Adipocyte (in vitro differentiated cells): ENCODE measurements at regions not wholly inside any gene's neighbourhood (a gene's known extent, or its start where the extent isn't known, plus 50 kb on each side); places are given as distances from the start of the nearest gene placed in this dataset.

Experiments used
- DNase-seq: peaks from one replicate; pipeline ENCODE4 v3.0.0-alpha.2; 2015; ENCODE audit warnings: low read depth
- H3K27me3 ChIP-seq: replicated peaks from 2 replicates; pipeline ENCODE4 v1.7.0; 2013; ENCODE audit warnings: mild to moderate bottlenecking, low read length, moderate library complexity; ENCODE audit not compliant: control insufficient read depth, insufficient read depth
- H3K36me3 ChIP-seq: 2 replicates; pipeline ENCODE4 v1.7.0; 2013; ENCODE audit warnings: low read length, mild to moderate bottlenecking, moderate library complexity; ENCODE audit not compliant: control insufficient read depth, insufficient read depth, severe bottlenecking
- H3K4me1 ChIP-seq: 2 replicates; pipeline ENCODE4 v1.7.0; 2013; ENCODE audit warnings: mild to moderate bottlenecking, low read length, moderate library complexity; ENCODE audit not compliant: control insufficient read depth, insufficient read depth
- H3K4me3 ChIP-seq: 2 replicates; pipeline ENCODE4 v1.7.0; 2013; ENCODE audit warnings: mild to moderate bottlenecking, low read length, moderate library complexity
- H3K9ac ChIP-seq: 2 replicates; pipeline ENCODE4 v1.7.0; 2013; ENCODE audit warnings: mild to moderate bottlenecking, low read length, moderate library complexity
- H3K9me3 ChIP-seq: 2 replicates; pipeline ENCODE4 v1.7.0; 2013; ENCODE audit warnings: mild to moderate bottlenecking, low read length, moderate library complexity; ENCODE audit not compliant: control insufficient read depth

DNA sequence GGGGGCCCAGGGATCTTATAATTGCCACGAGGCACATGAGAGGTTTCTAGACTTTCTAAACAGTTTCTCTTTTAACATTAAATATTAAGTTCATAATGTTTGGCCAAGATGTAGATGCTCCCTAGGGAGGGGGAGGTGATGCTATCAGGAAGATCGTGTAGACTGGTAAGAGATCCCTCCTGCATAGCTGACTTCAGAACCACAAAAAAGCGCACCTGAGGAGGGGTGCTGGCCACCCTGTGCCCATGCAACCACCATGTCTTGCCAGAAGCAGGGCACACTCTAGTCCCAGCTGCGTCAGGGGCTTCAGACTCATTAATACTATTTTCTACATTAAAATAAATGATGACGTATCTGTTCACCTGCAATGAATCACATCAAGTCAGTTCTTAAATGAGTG is 103.4 kb upstream of the SLC35G4 start:
- H3K36me3 ChIP-seq, result no peaks in the 10 kb centered on the region
- DNase-seq, result no peak
- H3K27me3 ChIP-seq, result peaks cover 10% of the 10 kb centered on the region
- H3K4me3 ChIP-seq, result no peak overlapping the region
- H3K9me3 ChIP-seq, result no peaks in the 10 kb centered on the region
- H3K4me1 ChIP-seq, result no peaks in the 10 kb centered on the region
- H3K9ac ChIP-seq, result no peak overlapping the region

- peaks cover 5% of the 10 kb centered on the region for H3K4me1 ChIP-seq
- no peak overlapping the region for H3K4me3 ChIP-seq
- peaks cover 10% of the 10 kb centered on the region for H3K27me3 ChIP-seq
- no peaks in the 10 kb centered on the region for H3K36me3 ChIP-seq
- no peaks in the 10 kb centered on the region for H3K9me3 ChIP-seq
- H3K9ac ChIP-seq, result no peak overlapping the region
- DNase-seq, result no peak
Observed at GRCh38 chr18:11504962-11505361, 104.4 kb upstream of the SLC35G4 start.

GRCh38 chr18:11502368-11502767 is 107.0 kb upstream of the SLC35G4 start:
- H3K36me3 ChIP-seq, result no peaks in the 10 kb centered on the region
- H3K9ac ChIP-seq, result no peak overlapping the region
- H3K27me3 ChIP-seq, result peaks cover 10% of the 10 kb centered on the region
- H3K4me3 ChIP-seq, result no peak overlapping the region
- H3K9me3 ChIP-seq, result no peaks in the 10 kb centered on the region
- H3K4me1 ChIP-seq, result peaks cover 13% of the 10 kb centered on the region
- DNase-seq, result peak; percentile 34

- H3K9ac ChIP-seq, result no peak overlapping the region
- H3K4me1 ChIP-seq, result peaks cover 16% of the 10 kb centered on the region
- DNase-seq, result no peak
- H3K9me3 ChIP-seq, result no peaks in the 10 kb centered on the region
- no peaks in the 10 kb centered on the region for H3K36me3 ChIP-seq
- peaks cover 8% of the 10 kb centered on the region for H3K27me3 ChIP-seq
- H3K4me3 ChIP-seq, result no peak overlapping the region
Observed at GRCh38 chr18:11501352-11501751, 108.0 kb upstream of the SLC35G4 start.

GRCh38 chr18:11500153-11501122 is 109.0 kb upstream of the SLC35G4 start:
- Histone ChIP-seq H3K4me1 (peaks cover 16% of the 10 kb centered on the region), H3K36me3 (no peaks in the 10 kb centered on the region), H3K9me3 (no peaks in the 10 kb centered on the region), H3K9ac (no peak overlapping the region), H3K4me3 (no peak overlapping the region), H3K27me3 (no peaks in the 10 kb centered on the region)
- peak; percentile 98 for DNase-seq

GRCh38 chr18:11498821-11499220 is 110.6 kb upstream of the SLC35G4 start:
- peak; percentile 35 for DNase-seq
- no peak overlapping the region for H3K4me3 ChIP-seq
- no peak overlapping the region for H3K9ac ChIP-seq
- H3K27me3 ChIP-seq, result no peaks in the 10 kb centered on the region
- peaks cover 16% of the 10 kb centered on the region for H3K4me1 ChIP-seq
- H3K36me3 ChIP-seq, result no peaks in the 10 kb centered on the region
- H3K9me3 ChIP-seq, result no peaks in the 10 kb centered on the region

DNA sequence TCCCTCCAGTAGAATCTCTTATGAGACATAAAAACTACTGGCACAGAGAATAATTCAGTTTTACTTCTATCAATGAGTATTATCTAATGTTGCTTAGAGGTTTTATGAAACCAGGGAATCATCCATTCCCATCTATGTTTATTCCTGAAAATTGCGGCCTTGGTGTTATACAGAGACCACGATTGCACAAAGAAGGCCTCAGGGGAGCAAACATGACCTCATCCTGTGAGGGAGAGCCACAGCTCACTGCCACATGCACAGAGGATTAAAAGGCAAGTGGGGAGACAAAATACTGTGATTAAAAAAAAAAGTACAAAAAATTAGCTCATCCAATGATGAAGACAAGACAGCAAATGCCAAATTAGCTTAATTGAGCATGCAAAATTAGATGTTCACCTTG is 111.8 kb upstream of the SLC35G4 start:
- H3K4me3 ChIP-seq, result no peak overlapping the region
- no peaks in the 10 kb centered on the region for H3K9me3 ChIP-seq
- peak; percentile 69 for DNase-seq
- no peaks in the 10 kb centered on the region for H3K36me3 ChIP-seq
- H3K4me1 ChIP-seq, result peaks cover 16% of the 10 kb centered on the region
- no peaks in the 10 kb centered on the region for H3K27me3 ChIP-seq
- no peak overlapping the region for H3K9ac ChIP-seq

GRCh38 chr18:11496526-11497172 is 112.7 kb upstream of the SLC35G4 start:
- Histone ChIP-seq H3K36me3 (no peaks in the 10 kb centered on the region), H3K9me3 (no peaks in the 10 kb centered on the region), H3K4me3 (no peak overlapping the region), H3K9ac (no peak overlapping the region), H3K27me3 (no peaks in the 10 kb centered on the region), H3K4me1 (peaks cover 16% of the 10 kb centered on the region)
- DNase-seq, result no peak

DNA sequence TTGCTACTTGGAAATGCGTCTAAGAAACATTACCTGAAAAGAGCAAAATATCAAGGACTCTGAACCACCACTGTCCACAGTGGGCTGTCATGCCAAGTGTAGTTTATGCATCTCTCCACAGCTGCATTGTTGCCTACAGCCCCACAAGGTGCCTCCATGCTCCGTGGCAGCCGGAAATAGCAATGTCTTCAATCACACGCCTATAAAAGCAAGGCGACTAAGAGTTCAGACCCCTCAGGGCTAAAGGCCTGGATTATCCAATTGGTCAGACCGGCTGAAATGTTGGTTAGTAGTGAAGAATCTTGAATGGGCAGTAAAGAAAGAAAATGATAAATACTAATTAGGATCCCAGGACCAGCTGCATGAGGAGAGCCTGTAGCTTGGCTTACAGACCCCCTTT is 114.0 kb upstream of the SLC35G4 start:
- H3K36me3 ChIP-seq, result no peaks in the 10 kb centered on the region
- H3K27me3 ChIP-seq, result no peaks in the 10 kb centered on the region
- H3K4me1 ChIP-seq, result peaks cover 16% of the 10 kb centered on the region
- H3K4me3 ChIP-seq, result no peak overlapping the region
- DNase-seq, result no peak
- H3K9me3 ChIP-seq, result no peaks in the 10 kb centered on the region
- H3K9ac ChIP-seq, result no peak overlapping the region

DNA sequence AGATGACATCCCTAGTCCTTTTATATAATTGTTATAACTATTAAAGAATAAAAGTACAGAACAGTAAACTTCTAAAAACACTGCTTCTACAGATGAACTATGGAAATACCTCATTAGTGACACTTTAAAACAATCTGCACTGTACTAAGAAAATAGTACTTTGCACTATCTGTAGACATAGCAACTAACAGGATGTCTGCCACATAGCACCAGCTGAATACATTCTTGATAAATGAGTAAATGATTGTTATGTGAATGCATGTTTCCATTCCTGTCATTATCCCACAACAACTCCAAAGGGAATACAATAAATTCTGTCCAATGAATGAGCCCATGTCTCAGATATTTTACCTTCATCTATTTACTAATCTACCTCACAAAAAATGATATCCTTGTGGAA is 115.3 kb upstream of the SLC35G4 start:
- H3K4me1 ChIP-seq, result peaks cover 9% of the 10 kb centered on the region
- H3K27me3 ChIP-seq, result no peaks in the 10 kb centered on the region
- H3K9ac ChIP-seq, result no peak overlapping the region
- H3K4me3 ChIP-seq, result no peak overlapping the region
- DNase-seq, result peak; percentile 46
- no peaks in the 10 kb centered on the region for H3K9me3 ChIP-seq
- H3K36me3 ChIP-seq, result no peaks in the 10 kb centered on the region

DNA sequence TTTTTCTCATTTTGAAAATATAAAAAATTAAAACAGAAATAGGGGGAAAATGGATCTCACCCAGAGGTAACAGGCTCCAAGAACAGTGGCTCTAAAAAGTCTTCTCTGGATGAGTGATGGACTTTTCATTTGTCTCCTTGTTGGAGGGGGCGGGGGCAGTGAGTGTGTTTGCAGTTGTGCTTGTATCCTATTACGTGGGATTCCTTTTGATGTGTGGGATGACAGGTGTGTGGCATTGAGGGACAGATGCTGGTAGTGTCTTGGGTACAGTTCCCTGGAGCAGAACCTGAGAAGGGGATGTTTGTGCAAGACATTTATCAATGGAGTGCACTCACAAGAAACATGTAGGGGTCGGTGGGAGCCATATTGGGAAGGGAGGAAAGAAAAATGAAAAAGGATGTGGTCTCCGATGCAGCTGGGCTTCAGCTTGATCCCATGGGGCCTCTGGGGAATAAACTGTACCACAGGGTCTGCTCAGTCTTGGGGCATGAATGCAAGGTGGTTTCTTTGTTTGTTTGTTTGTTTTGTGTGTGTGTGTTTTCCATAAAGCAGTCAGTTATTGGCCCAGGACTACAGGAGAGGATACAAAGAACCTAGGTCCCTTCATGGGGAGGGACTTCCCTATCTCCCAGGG is 120.0 kb upstream of the SLC35G4 start:
- H3K4me3 ChIP-seq, result no peak overlapping the region
- DNase-seq, result no peak
- no peaks in the 10 kb centered on the region for H3K9me3 ChIP-seq
- H3K9ac ChIP-seq, result no peak overlapping the region
- no peaks in the 10 kb centered on the region for H3K36me3 ChIP-seq
- no peaks in the 10 kb centered on the region for H3K4me1 ChIP-seq
- H3K27me3 ChIP-seq, result no peaks in the 10 kb centered on the region
